ENCODE measurements at regions not wholly inside any gene's neighbourhood (a gene's known extent, or its start where the extent isn't known, plus 50 kb on each side); places are given as distances from the start of the nearest gene placed in this dataset.
A peak's percentile ranks its signal among the peaks of the same experiment; 100 is the strongest.

GRCh38 chr4:34972189-34972588 is 1272.1 kb downstream of the ARAP2 start:
- BruUV-seq (replicated peaks): no TSS peak
- Histone ChIP-seq H3K9me2 (ENCODE audit: insufficient read depth) (no peaks in the 10 kb centered on the region), H3K36me3 (ENCODE audit: control insufficient read depth in 1 of 2, insufficient read depth in 2 of 2, low read length in 2 of 2) (no peaks in the 10 kb centered on the region), H3K4me2 (ENCODE audit: low read length) (peak overlapping the region; percentile 13; the same call in 1 of the 2 replicates), H3K9me3 (ENCODE audit: control insufficient read depth in 1 of 2, insufficient read depth in 1 of 2, low read depth in 1 of 2, low read length in 2 of 2) (no peaks in the 10 kb centered on the region), H3K27ac (ENCODE audit: low read depth, low read length) (no peak overlapping the region), H3K9ac (ENCODE audit: low read length) (no peak overlapping the region), H3K4me1 (ENCODE audit: control insufficient read depth in 1 of 2, insufficient read depth in 2 of 2, low read length in 2 of 2) (peaks cover 0 to 3% of the 10 kb centered on the region in 2 experiments; a peak in 1 of 4 replicates), H4K20me1 (ENCODE audit: insufficient read depth) (no peaks in the 10 kb centered on the region), H2AFZ (ENCODE audit: low read depth, low read length, poor library complexity, severe bottlenecking) (no peak overlapping the region), H3K4me3 (replicated peaks in 1 of 2; ENCODE audit: low read depth in 1 of 2, low read length in 2 of 2) (no peak overlapping the region), H3K79me2 (ENCODE audit: insufficient read depth, low read length) (no peaks in the 10 kb centered on the region), H3K27me3 (ENCODE audit: insufficient read depth, low read length) (no peaks in the 10 kb centered on the region)
- RAD21 ChIA-PET (ENCODE audit: low non-redundant PET in 1 of 2, low total read pairs in 2 of 2, uncharacterized antibody in 2 of 2, unreplicated experiment in 2 of 2): no interaction called here
- no peak for DNase-seq (ENCODE audit: low read depth, low spot score)
- ATAC-seq: no peak
- CTCF ChIA-PET: no interaction called here
- POLR2A ChIA-PET: interaction anchor here (0.7 kb wide), 1 partner anchor 60 kb away, joined by 4 read pairs; no protein-coding TSS in a partner anchor
- TF ChIP-seq ZFX (IDR thresholded peaks at IDR 0.05): no peak
- TF ChIP-seq SP1 (IDR thresholded peaks at IDR 0.05; ENCODE audit: low read depth): no peak
- TF ChIP-seq ZBTB33 (IDR thresholded peaks at IDR 0.05; ENCODE audit: extremely low read depth, insufficient replicate concordance, low read length): no peak
- no peak for TF ChIP-seq EZH2phosphoT487 (IDR thresholded peaks at IDR 0.05; ENCODE audit: borderline replicate concordance)
- no peak for TF ChIP-seq FOSL1 (IDR thresholded peaks at IDR 0.05; ENCODE audit: low read depth)
- no peak for TF ChIP-seq POLR2AphosphoS5 (IDR thresholded peaks at IDR 0.05; ENCODE audit: low read depth, low read length)
- TF ChIP-seq TCF7L2 (IDR thresholded peaks at IDR 0.05; ENCODE audit: borderline replicate concordance, extremely low read depth, insufficient read depth, insufficient read length): no peak
- TF ChIP-seq CEBPB (IDR thresholded peaks at IDR 0.05; ENCODE audit: low read depth): no peak
- TF ChIP-seq YY1 (IDR thresholded peaks at IDR 0.05; ENCODE audit: extremely low read depth, insufficient replicate concordance, low read depth, low read length): no peak
- TF ChIP-seq JUND (IDR thresholded peaks at IDR 0.05): no peak
- TF ChIP-seq MAX (IDR thresholded peaks at IDR 0.05): no peak
- TF ChIP-seq RAD21 (IDR thresholded peaks at IDR 0.05; ENCODE audit: low read depth): no peak
- no peak for TF ChIP-seq ELF1 (IDR thresholded peaks at IDR 0.05; ENCODE audit: borderline replicate concordance, low read depth)
- TF ChIP-seq SIN3A (IDR thresholded peaks at IDR 0.05; ENCODE audit: low read depth): no peak
- intact Hi-C loops (cut with micrococcal nuclease): no loop called here

All from HCT116 (cell line).